ENCODE measurements at regions not wholly inside any gene's neighbourhood (a gene's known extent, or its start where the extent isn't known, plus 50 kb on each side); places are given as distances from the start of the nearest gene placed in this dataset.

DNA sequence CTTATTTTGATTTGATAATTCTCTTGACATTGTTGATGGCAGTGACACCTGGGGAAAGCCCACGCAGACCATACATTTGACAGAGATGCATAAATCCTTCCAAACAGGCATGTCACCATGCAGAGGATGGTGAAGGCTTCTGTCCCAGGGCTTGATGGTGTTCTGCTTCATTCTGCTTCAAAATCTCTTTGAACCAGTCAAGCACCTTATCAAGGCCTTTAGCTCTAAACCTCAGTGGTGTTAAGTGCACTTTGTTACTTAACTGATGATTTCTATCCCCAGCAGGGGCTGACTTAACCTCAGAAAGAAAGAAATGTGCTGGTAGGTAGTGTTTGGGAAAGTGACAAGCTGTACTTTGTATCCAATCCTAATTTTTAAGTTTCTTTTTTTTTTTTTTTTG lies 81.1 kb downstream of the RRAGC start:
- no peak for TF ChIP-seq CTCF (IDR thresholded peaks at IDR 0.05; ENCODE audit: low read depth, low read length, poor library complexity, severe bottlenecking)
- TF ChIP-seq EZH2phosphoT487 (IDR thresholded peaks at IDR 0.05; ENCODE audit: borderline replicate concordance, low read length), result no peak

Measured in DOHH2 (cell line).